Stimulated activated CD8-positive, alpha-beta memory T cell treated with anti-CD3 and anti-CD28 coated beads, Interleukin-12 subunit alpha, Interleukin-12 subunit beta, amount 100 ng/mL, for 4 hours (primary cell): ENCODE measurements at regions not wholly inside any gene's neighbourhood (a gene's known extent, or its start where the extent isn't known, plus 50 kb on each side); places are given as distances from the start of the nearest gene placed in this dataset.

Source experiments
- DNase-seq: peaks from one replicate; pipeline ENCODE4 v3.0.0-alpha.2; 2020; ENCODE audit warnings: low read depth

DNA sequence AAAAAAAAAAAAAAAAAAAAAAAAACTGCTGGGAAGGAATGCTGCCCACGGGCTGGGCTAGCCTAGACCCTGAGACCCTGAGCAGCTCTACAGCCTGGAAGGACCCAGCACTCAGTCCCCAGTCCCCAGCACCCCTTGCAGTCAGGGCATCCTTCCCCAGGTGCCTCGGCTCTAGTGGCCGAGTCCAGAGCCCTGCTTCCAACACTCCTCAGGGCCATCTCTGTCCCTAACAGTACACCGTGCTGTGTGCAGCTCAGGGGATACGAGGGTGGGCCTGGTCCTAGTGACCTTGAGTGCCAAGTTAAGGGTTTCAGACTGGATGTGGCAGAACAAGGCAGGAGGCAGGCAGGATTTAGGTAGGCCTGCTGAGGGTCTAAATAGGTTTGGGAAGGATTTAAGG, 50.2 kb upstream of the LRP8 start:
- no peak for DNase-seq

- DNase-seq: no peak
Observed at GRCh38 chr1:53378932-53379661, 51.2 kb upstream of the LRP8 start.

DNA sequence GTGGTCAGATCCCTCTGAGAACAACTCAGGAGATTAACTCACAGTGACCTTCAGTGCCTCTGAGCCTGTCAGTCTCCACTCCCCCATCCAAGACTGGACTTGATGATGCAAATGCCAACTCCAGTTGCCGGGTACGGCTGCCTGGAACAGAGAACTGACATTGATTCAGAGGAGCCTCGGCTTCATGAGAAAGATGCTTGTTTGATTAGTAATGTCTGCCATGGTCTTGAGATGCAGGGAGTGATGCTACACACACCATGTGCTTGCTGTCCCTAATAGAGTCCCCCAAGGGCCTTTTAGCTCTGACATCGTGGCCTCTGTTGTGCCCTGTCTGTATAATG, 51.8 kb upstream of the LRP8 start:
- DNase-seq: no peak

GRCh38 chr1:53380296-53380695, 52.4 kb upstream of the LRP8 start:
- DNase-seq: no peak

DNA sequence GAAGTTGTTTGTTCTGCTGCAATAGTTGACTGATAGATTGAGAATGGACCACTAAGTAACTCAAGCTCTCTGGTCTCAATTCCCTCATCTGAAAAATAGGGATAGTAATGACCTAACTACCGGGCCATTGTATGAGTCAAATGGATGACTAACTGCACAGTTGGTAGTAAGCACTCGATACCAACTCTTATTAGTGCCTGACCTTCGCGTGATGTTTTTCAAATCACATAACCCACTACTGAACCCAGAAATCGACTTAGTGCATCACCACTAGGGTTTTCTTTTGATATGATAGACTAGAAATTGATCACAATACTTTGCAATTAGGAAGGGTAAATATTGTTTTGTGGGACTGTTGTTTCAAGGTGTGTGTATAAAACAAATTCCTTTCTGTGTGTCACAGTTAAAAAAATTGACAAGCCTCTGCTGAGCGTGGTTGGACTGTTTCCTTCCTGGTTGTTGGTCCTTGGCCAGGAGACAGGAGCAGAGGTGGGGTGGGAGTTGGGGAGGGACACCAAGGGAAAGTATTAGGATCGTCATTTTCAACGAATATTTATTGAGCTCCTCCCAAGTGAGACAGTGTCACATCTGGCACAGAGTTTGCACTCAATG, 54.0 kb upstream of the LRP8 start:
- DNase-seq: no peak

DNA sequence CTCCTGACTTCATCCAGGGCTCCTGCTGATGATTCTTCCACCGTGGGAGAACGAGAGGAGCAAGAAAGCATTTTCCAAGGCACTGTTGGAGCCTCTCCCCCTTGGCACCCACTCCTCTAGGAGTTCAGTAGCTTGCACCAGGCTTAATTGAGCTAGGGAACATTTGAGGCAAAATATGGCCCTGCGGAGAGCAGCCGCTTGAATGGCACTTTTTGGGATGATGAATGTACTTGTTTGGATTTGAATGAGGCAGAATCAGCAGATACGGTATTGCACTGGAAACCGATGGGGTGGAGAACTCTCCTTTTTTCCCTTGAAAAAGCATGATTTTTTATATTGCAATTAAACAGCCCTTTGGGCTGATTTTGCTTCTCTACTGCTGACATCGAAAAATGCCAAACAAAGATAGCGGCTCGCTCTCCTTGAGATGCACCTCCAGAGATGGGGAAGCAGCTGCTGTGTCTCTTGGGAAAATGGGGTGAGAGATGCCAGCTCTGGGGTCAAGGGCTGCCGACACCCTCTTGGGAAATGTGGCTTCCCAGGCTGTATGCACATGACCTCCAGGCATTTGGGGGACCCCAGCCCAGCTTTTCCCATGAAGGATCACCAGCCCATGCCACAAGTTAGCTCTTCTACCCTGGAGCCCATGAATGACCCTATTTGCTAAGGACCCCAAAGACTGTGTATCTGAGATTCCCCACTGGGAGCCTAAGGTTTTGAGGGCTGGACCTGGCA, 55.4 kb upstream of the LRP8 start:
- DNase-seq: no peak

GRCh38 chr1:53384796-53385195, 56.9 kb upstream of the LRP8 start:
- DNase-seq: no peak

GRCh38 chr1:53385276-53386225, 57.7 kb upstream of the LRP8 start:
- no peak for DNase-seq

DNA sequence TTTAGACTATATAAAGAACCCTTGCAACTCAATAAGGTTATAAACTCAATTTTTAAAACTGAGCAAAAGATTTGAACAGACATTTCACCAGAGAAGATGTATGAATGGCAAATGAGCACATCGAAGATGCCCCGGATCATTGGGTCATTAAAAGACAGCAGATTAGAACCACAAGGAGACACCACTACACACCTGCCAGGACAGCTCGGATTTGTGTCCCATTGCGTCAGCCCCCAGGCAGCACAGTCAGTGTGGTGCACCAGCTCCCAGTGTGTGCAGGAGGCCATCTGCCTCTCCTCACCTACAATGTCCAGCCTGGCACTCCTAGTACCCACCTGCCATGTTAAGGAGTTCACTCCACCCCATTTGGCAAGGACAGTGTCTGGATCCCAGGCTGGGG, 61.1 kb upstream of the LRP8 start:
- DNase-seq: no peak

DNA sequence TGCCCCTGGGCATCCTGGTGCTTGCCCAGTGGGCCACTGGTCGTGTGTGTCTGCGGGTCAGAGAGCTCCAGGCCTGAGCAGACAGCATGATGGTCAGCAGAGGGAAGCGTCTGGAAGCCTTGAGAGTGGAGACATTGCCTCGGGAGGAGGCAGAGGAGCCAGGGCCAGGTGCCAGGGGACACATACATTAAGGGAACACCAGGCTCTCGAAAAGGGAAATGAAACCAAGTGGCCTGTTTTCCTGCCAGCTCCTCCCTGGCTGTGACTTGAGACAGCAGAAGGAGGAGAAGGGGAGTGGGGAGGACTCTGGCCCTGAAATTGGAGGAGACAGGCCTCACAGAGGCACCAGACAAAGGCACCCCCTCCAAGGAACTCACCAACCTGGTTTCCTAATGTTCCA, 62.4 kb upstream of the LRP8 start:
- DNase-seq: no peak

GRCh38 chr1:53390736-53391135, 62.9 kb upstream of the LRP8 start:
- DNase-seq: no peak

DNA sequence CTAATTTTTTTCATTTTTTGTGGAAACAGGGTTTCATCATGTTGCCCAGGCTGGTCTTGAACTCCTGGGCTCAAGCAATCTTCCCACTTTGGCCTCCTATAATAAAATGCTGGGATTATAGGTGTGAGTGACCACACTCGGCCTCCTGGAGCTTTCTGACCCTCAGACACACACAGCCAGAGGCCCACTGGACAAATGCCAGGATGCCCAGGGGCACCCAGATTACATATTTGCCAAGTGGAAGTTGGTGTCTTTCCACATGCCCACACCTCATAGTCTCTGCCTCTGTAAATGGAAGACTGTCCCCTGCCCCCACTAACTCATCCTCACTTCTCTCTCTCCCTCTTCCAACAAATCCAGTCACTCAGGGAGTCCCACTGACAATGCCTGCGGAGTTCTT, 63.4 kb upstream of the LRP8 start:
- no peak for DNase-seq

- DNase-seq: no peak
Observed at GRCh38 chr1:53391982-53392381, 64.1 kb upstream of the LRP8 start.

- no peak for DNase-seq
Observed at GRCh38 chr1:53392460-53392859, 64.6 kb upstream of the LRP8 start.

DNA sequence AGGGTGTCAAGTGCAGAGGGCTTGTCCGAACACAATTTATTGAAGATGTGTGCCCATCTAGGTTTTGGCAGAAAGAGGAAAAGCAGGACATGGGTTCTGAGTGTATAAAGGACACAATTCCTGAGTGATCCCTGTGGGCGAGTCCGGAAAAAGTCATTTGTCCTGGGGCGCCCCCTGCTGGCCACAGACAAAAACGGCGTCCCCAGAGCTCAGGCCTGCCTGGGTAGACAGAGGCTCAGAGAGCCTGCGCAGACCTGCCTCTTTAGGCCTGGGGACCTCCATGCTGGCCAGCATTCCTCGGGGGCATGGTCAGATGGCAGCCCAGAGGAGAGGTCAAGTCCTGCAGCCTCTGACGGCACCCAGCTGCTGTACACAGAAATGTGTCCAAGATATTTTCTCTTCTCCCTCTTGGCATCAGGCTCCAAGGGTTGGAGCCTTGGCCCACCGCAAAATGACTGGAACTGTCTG, 65.5 kb upstream of the LRP8 start:
- peak; percentile 47 for DNase-seq

GRCh38 chr1:53394306-53394705, 64.9 kb upstream of the DMRTB1 start:
- no peak for DNase-seq

DNA sequence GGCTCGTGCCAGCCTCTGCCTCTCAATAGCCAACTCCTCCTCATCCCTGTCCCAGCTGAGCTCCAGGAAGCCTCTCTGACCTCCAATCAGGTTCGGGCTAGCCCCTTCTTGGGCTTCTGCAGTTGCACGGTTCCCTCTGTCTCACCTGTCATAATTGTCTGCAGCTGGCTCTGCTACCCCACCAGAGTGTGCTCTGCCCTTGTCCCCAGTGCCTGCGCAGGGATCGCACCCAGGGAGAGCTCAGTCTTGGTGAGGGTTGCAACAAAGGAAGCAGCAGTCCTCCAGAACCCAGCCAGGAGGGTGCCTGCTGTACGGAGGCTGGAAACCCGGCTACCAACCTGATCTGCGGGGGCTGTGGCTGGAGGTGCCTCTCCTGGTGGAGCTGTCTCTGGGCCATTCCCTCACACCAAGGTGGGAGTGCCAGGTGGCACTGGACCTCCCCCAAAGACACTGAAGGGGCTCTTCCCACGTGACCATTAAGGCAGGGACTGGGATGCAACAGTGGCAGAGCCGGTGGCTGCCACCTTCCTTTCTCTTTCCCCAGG, 63.5 kb upstream of the DMRTB1 start:
- no peak for DNase-seq

GRCh38 chr1:53396573-53397268, 62.5 kb upstream of the DMRTB1 start:
- no peak for DNase-seq

DNA sequence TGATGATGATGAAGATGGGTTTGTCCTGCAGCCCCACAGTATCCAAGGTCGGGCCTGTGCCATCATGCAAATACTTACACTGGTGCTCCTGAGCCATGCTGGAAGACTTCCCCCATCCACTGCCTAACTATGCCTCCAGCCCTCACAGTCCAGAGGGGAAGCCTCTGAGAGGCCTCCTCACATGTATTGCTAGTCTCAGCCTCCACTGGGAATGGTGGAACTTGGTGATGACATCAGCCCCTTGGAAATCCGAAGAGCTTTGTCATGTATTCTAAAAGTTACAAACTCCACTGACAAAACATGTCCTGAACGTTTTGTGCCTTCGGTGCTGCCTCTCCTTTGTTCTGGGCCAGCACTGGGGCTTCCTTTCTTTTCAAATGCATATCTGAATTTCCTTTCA, 61.1 kb upstream of the DMRTB1 start:
- no peak for DNase-seq

DNA sequence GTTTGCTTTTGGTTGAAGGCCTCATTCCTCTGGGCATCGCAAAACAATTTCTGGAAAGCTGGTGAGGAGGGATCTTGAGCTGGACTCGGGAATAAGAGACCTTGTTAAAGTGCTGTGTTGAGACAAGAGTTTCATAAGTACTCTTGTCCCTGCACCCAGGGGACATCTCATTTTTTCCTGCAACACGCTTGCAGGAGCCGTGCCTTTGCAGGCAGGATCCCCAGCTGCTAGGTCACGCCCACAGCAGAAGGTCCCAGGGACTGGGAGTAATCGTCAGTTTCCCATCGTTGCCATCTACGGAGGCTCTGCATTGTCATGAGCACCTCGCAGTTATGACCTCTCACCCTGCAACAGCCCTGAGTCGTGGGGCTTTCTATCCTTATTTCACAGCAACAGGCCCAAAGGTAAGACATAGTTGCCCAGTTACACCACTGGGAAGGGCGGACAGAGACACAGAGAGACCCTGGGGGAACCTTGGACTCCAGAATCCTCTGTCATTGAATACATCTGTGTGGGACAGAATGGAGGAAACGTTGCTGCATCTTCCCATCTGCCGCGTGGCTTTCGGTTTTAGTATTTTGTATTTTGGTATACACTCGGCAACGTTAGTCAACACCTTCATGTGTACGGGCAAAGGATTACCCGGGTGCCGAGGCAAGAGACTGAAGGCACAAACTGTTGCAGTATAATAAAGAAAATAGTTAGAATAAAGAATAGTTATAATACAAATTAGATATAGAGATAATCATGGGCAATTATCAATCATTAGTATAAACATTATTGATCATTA, 60.4 kb upstream of the DMRTB1 start:
- no peak for DNase-seq
